ENCODE measurements at regions not wholly inside any gene's neighbourhood (a gene's known extent, or its start where the extent isn't known, plus 50 kb on each side); places are given as distances from the start of the nearest gene placed in this dataset.

- no peak for DNase-seq
Measured at GRCh38 chr18:41009926-41010325, 945.1 kb upstream of the PIK3C3 start.

DNA sequence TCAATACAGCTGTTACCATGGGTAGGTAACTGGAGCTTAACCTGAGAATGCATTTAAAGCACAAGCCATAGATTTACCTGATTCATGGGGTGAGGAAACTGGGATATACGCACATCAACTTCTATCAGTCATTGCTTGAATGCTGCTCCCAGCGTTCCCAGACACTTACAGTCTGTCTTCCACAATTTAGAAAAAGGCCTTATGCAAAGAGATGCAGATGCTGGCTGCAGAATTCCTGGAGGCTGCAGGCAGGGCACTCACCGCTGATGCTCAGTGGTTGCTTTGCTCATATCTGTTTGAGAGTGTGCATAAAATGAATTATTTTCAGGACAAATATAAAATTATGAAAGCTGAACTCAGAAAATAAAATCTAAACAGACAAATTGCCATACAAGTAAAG is 950.7 kb upstream of the PIK3C3 start:
- DNase-seq: no peak

DNA sequence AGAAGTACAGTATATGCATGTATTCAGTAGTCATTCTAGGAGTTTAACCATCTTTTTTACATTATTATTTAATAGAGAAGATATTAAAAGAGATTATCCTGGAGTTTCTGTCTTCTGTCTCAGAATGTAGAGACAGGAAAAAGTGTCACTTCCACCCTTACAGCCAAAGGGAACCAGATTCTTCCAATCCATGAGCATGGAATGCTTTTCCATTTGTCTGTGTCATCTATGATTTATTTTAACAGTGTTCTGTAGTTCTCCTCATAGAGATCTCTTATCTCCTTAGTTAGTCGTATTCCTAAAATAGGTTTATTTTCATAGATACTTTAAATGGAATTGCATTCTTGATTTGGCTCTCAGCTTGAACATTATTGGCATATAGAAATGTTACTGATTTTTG is 959.5 kb upstream of the PIK3C3 start:
- DNase-seq: no peak

DNA sequence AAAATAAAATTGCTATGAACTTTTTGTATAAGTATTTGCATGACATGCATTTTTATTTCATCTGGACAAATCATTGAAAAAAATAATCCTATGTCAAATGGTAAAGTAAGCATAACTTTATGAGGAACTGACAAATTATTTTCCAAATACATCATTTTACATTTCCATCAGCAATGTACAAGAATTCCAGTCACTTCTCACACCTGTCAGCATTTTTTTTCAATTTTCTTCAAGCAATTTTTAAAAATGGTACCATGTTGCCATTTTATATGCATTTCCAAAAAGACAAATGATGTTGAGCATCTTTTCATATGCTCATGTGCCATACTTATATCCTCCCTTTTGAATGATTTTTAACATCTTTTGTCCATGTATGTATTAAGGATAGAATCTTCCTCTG is 961.7 kb upstream of the PIK3C3 start:
- DNase-seq: no peak

DNA sequence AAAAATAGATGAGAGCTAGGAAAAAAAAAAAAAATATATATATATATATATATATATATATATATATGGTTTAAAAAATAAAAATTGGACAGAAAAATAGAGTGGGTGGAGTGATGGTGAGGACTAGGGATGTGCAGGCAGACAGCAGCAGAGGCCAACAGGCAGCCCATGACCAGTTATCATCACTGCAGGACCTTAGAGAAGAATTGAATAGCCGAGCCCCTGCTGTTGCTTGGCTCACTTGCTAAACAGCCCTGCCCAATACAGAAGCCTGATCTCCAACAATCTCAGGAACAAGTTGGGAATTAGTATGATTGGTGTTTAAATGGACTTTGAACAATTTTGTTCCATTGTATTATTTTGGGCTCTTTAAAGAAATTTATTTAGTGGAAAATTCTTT is 967.5 kb upstream of the PIK3C3 start:
- no peak for DNase-seq

DNA sequence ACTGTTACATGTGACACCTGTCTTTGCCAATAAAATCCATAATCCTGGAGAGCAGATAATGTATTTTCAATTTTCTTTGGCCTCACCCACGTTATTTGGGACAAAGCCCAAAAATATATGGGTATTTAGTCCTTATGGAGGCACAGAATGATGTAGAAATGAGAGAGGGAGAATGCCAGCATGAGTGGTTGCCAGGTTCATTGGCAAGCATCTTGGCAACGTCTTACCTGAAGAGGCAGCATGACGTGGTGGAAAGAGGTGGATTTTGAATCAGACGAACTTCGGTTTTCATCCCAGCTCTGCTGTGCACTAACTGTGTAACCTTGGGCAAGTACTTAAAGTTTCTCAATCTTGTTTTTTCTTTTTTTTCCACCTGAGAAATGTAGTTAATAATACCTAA is 969.6 kb upstream of the PIK3C3 start:
- no peak for DNase-seq

DNA sequence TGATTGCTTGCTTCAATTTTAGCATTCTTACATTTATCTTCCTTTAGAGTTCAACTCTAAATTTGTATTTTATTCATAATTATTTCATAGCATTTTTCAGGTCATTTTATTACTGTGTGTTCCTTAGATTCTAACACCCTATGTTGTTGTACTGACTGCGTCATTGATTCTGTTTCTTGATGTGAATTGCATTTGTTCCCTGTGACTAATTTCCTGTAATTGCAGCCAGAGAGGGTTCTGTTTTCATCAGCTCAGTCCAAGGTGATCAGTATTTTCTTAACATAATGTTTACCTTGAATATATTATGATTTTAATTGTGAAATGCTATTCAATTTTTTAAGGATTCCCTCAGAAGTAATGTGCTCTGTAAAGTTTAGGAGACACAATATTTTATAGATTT is 970.2 kb upstream of the PIK3C3 start:
- no peak for DNase-seq

DNA sequence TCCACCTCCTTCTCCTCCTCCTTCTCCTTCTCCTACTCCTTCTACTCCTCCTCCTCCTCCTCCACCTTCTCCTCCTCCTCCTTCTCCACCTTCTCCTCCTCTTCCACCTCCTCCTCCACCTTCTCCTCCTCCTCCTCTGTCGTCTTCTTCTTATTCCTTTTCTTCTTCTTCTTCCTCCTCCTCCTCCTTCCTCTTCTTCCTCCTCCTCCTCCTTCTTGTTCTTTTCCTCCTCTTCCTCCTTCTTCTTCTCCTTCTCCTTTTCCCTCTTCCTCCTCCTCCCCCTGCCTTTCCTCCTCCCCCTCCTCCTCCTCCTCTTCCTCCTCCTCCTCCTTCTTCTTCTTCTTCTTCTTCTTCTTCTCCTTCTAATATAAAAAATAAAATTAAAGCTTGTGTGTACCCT is 971.2 kb upstream of the PIK3C3 start:
- no peak for DNase-seq

DNA sequence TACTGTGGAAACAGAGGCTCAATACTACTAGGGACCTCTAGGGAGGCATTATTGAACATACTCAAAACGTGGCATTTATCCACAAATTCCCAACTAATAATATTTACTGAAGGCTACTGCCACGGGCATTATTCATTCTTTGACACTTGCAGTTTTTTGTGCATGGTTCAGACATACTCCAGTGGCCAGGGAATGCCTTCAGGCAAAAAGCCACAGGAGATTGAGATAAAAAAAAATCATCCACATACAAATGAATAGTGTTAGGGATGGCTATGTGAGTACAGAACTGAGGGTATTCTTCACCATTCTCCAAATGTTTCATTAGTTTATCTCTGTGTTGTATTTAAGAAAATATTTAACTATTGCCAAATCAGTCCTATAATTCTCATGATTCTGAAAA is 974.9 kb upstream of the PIK3C3 start:
- DNase-seq: no peak

- DNase-seq: no peak
Measured at GRCh38 chr18:40976050-40976449, 979.0 kb upstream of the PIK3C3 start.

DNA sequence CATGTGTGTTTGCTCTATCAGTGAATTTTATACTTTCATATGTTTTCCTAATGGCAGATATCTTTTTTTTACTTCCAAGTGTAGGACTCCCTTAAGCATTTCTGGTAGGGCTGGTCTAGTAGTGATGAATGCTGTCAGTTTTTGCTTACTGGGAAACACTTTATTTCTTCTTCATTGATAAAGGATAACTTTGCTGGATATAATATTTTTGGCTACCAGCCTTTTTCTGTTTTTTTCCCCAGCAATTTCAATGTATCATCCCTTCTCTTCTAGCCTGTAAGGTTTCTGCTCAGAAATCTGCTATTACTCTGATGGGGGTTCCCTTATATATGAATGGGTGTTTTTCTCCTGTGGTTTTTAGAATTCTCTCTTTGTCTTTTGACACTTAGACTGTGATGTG is 980.6 kb upstream of the PIK3C3 start:
- no peak for DNase-seq

DNA sequence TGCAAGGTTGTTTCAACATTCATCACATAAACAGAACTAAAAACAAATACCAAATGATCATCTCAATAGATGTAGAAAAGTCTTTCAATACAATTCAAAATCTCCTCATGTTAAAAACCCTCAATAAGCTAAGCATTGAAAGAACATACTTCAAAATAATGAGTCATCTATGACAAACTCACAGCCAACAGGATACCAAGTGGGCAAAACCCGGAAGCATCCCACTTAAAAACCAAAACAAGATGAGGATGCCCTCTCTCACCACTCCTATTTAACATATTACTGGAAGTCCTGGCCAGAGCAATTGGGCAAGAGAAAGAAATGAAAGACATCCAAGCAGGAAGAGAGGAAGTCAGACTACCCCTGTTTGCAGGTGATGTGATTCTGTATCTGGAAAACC is 992.2 kb upstream of the PIK3C3 start:
- no peak for DNase-seq

- no peak for DNase-seq
Measured at GRCh38 chr18:40957533-40958070, 997.4 kb upstream of the PIK3C3 start.

- DNase-seq: no peak
Measured at GRCh38 chr18:40956213-40956612, 998.8 kb upstream of the PIK3C3 start.

GRCh38 chr18:40955351-40955750 is 999.7 kb upstream of the PIK3C3 start:
- no peak for DNase-seq

GRCh38 chr18:40949114-40949950 is 1005.7 kb upstream of the PIK3C3 start:
- no peak for DNase-seq

DNA sequence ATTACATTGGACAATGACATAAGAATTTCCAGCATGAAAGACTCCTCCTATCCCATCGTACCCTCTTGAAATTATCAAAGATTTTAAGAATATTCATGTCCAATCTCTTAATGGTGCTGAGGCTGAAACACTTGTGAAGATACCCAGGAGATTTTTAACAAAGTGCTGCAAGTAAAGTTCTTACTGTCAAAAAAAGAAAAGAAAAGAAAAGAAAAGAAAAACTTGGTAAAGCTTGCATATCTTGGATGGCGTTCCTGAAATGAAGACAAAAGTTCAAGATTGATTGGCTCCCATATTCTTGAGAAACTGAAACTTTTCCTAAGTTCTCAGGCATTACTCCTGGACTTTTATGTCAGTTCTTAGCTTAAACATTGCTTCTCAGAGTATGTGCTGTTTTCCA is 1010.5 kb upstream of the PIK3C3 start:
- DNase-seq: no peak

DNA sequence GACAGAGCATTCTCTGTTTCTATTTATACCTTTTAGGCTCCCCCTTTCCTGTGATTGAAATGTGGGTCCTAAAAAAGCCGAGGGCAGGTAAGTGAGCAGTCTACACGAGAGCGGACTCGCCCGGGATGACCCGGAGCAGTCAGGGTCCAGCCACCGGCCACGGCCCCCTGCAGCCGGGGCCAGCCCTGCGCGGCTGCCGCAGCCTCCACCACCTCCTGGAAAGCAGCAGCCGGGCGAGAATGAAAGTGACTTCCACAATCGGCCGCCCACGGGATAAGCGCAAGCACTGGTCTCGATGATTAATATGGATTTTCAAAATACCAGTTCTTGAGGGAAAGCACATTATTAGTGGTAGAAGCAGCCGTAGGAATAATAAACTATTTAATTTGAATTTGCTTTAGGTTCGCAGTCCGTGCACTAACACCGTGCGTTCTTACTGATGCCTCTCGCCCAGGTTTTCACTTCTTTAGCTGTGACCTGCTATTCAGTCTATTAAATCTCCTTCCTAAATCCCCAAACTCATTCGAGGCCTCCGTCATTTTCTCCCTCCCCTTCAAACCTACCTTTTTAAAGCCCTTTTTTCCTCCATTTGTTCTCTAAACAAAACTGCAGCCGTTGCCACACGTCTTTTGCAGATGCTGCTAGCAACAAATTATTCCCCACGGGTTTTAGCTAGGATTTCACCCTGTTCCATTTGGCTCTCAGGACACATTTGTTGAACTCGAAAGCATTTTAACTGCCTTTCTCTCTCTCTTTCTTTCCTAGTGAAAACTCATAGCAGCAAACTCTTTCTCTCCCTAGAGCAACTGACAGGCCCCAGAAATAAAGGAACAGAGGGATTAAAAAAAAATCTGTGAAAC is 1015.1 kb upstream of the PIK3C3 start:
- DNase-seq: no peak

GRCh38 chr18:40938615-40939014 is 1016.4 kb upstream of the PIK3C3 start:
- no peak for DNase-seq

- DNase-seq: no peak
Measured at GRCh38 chr18:40937386-40937785, 1017.6 kb upstream of the PIK3C3 start.

- DNase-seq: no peak
Measured at GRCh38 chr18:40935423-40935822, 1019.6 kb upstream of the PIK3C3 start.

GRCh38 chr18:40932862-40933261 is 1022.2 kb upstream of the PIK3C3 start:
- no peak for DNase-seq

DNA sequence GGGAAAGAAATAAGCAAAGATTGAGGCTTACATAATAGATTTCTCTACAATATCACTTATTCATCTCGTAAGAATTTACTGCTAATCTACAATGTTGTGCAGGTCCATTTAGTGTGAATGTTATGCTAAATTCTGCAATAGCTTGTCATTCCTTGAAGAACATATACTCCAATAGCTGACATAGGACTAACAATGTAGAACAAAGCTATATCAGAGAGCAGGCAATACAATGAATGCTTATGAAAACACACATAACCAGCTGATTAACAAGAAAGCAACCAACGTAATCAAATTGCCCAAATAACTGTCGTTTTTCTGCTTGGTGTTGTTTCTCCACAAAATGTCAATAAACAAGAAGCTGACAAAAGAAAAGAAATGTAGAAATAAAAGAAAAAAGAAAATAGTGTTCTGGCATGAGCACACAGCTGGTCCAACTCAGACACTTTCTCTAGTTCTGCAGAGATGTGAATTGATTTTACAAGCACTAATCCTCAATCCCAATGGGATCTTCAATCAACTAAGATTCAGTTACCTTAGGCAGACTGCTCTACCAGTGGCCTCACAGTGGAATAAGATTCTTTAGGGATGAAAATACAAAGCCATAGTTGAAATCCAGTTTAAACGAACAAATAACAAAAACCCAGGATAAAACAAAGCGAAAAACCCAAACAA is 1024.7 kb upstream of the PIK3C3 start:
- DNase-seq: no peak

Measured in CD4-positive, alpha-beta T cell treated with Interleukin-17A for 4 hours (primary cell).